Gastroesophageal sphincter (tissue), 3 donors: ENCODE measurements at regions not wholly inside any gene's neighbourhood (a gene's known extent, or its start where the extent isn't known, plus 50 kb on each side); places are given as distances from the start of the nearest gene placed in this dataset.

Experiments
- POLR2A ChIP-seq, 2 donors: fragments of 450-650 bp; IDR thresholded peaks; one replicate each; pipeline ENCODE4 v1.6.1; 2017; ENCODE audit warnings: antibody characterized with exemption in 2 of 2, mild to moderate bottlenecking in 2 of 2, moderate library complexity in 1 of 2
- POLR2AphosphoS5 ChIP-seq: sonication (generic); formaldehyde crosslinking; IDR thresholded peaks from one replicate; pipeline ENCODE4 v1.6.1; 2017; ENCODE audit warnings: antibody characterized with exemption
- TF ChIP-seq, protein P1 (sequence below), 4 experiments: fragments of 200-600 bp in 2 of 4; fragments of 450-650 bp in 2 of 4; sonication (generic) in 1 of 4; IDR thresholded peaks; one replicate each; pipeline ENCODE4 v1.5.1; 2017 to 2019; ENCODE audit warnings: antibody characterized with exemption in 4 of 4, mild to moderate bottlenecking in 2 of 4, moderate library complexity in 2 of 4

GRCh38 chr5:3050863-3051262 lies 299.4 kb upstream of the IRX2 start:
- TF ChIP-seq, protein P1, sequence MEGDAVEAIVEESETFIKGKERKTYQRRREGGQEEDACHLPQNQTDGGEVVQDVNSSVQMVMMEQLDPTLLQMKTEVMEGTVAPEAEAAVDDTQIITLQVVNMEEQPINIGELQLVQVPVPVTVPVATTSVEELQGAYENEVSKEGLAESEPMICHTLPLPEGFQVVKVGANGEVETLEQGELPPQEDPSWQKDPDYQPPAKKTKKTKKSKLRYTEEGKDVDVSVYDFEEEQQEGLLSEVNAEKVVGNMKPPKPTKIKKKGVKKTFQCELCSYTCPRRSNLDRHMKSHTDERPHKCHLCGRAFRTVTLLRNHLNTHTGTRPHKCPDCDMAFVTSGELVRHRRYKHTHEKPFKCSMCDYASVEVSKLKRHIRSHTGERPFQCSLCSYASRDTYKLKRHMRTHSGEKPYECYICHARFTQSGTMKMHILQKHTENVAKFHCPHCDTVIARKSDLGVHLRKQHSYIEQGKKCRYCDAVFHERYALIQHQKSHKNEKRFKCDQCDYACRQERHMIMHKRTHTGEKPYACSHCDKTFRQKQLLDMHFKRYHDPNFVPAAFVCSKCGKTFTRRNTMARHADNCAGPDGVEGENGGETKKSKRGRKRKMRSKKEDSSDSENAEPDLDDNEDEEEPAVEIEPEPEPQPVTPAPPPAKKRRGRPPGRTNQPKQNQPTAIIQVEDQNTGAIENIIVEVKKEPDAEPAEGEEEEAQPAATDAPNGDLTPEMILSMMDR (IDR thresholded peaks at IDR 0.05): no peak
- TF ChIP-seq POLR2A (IDR thresholded peaks at IDR 0.05) (no peak), POLR2AphosphoS5 (no peak)
